HG03135 (cell line): ENCODE measurements at regions not wholly inside any gene's neighbourhood (a gene's known extent, or its start where the extent isn't known, plus 50 kb on each side); places are given as distances from the start of the nearest gene placed in this dataset.
"Not testable (repeated sequence)": the region's sequence is repeated elsewhere in the genome, so short reads cannot be mapped to it uniquely, and the experiment has no call there.

Experiments used
- ATAC-seq: cut with Tn5 transposase; IDR thresholded peaks from one replicate; pipeline ENCODE4 v1.9.1; 2021; ENCODE audit warnings: mild to moderate bottlenecking, moderate library complexity; ENCODE audit not compliant: unreplicated experiment

DNA sequence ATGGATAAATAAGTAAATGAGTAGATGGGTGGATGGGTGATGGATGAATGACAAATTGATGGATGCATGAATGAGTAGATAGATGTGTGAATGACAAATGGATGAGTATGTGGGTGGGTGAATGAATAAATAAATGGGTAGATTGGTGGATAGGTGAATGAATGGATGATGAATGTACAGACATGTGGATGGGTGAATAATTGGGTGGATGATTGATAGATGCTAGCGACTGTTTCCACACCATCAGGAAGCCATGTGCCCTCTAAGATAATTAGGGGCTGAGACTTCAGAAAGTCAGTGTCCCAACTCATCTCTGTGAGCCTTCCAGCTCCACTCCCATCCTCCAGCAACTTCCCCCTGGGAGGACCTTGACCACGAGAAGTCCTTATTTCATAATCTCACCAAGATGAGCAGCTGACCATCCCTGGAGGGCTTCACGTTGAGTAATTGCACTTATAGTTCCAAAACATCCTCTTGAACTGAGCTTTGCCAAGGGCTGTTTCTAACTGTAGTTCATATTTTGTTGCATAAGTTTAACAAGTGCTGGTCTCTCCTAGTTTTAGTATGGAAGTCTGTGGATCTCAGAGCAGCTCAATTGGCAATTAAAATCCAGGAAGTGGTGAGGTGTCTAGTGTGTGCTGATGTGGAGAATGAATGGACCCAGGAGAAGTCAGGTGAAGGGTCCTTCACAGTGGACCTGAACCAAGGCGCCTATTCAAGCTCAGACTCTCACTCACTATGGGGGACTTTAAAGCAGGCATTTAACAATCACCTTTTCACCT is 295.7 kb downstream of the ADGRD1 start:
- ATAC-seq, result no peak

DNA sequence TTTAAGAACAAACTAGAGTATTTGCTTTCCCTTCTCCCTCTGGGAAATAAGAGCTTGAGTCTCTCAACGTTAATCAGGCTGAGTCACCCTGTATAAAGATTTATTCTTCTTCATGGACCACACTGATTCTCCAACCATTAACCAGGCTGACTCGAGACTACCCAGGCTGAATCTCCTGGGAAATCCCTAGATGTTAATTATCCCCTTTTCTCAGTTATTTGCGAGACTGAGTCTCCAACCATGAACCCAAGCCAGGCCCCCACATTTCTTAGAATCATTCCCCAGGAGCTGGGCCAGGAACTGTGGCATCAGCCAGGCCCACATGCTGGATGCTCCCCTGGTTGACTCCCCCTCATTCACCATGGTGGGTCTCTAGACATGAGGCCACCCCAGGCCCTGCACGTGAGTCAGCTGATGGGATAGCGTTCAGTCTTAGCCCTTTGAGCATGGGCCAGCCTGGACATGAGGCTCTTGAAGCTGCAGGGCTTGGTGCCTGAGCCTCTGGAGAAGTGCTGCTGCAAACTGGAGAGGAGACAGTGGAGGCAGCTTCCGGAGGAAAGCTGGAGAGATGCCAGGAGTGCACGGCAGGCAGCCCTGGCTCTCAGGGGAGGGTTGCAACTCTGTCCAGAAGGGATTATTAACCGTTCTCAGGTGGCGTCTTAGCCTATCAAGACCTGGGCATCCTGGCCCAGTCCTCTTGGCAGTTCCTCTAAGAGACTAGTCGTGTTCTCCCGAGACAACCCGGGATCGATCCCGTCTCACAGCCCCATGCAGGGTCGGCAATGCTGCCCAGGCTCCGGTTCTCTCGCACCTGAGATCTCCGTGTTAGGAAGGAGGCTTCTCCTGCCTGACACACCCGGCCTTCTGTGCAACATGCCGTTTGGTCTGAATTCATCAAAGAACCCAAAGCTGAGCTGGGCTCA is 296.6 kb downstream of the ADGRD1 start:
- ATAC-seq, result no peak

- no peak for ATAC-seq
Measured at GRCh38 chr12:131250951-131251315, 297.2 kb downstream of the ADGRD1 start.

- ATAC-seq, result no peak
Measured at GRCh38 chr12:131251336-131252101, 297.8 kb downstream of the ADGRD1 start.

DNA sequence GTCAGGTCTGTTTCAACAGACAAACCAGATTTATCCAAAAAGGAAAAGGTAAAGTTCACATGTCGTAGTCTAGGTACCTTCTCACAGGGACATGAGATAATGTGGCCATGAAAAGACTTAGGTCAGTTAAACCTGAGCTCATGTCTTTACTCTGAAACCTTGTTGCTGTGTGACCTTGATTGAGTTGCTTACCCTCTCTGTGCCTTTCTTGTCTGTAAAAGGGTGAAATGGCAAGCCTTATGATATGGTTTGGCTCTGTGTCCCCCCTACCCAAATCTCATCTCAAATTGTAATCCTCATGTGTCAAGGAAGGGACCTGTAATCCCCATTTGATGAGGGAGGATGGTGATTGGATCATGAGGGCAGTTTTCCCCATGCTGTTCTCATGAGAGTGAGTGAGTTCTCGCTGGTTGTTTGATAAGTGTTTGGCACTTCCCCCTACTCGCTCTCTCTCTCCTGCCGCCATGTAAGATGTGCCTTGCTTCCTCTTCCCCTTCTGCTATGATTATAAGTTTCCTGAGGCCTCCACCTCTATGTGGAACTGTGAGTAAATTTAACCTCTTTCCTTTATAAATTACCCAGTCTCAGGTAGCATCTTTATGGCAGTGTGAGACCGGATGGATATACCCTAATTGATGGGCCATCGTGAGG is 299.8 kb downstream of the ADGRD1 start:
- no peak for ATAC-seq

- no peak for ATAC-seq
Measured at GRCh38 chr12:131254374-131254773, 300.7 kb downstream of the ADGRD1 start.

DNA sequence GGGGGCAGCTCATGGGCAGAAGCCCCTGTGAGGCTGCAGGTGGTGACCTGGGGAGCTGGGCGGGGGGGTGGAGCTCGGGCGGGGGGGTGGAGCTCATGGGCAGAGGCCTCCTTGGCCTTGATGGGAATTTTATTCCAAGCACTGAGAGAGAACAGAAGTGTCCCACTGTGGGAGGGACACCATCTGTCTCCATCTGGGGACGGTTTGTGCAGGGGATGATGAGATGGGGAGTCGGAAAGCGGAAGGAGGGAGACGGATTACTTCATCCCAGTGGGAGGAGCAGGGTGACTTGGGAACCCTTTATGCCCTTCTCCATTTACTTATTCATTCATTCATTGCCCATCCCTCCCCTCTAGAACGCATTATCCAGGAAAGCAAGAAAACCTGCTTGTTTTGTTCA is 304.7 kb downstream of the ADGRD1 start:
- no peak for ATAC-seq

DNA sequence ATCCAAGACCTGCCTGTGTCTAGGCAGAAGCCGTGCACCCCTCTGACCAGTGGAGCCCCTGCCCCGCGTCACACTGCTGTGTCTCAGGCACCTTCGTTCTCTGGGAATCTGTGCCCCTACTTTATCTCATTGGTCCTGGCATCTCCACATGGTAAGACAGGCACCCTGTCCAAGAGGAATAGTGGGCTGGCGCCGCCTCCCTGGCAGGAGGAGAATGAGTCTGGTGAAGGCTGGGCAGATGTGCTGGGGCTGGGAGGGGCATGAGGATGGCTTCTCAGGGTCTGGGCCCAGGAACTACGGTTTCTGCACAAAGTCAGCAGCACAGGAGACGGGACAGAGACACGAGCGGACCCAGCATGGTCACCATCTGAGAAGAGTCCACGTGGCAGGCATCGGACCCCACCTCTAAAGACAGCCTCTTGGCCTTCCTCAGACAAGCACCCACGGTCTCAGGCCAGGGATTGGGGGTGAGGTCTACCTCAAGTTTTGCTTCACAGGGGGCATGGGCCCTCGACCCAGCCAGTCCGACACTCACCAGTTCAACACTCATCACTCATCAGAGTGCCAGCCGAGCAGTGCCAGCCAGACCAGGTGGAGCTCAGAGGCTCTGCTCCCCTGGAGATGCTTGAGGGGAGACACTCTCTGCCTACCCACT is 306.7 kb downstream of the ADGRD1 start:
- no peak for ATAC-seq

DNA sequence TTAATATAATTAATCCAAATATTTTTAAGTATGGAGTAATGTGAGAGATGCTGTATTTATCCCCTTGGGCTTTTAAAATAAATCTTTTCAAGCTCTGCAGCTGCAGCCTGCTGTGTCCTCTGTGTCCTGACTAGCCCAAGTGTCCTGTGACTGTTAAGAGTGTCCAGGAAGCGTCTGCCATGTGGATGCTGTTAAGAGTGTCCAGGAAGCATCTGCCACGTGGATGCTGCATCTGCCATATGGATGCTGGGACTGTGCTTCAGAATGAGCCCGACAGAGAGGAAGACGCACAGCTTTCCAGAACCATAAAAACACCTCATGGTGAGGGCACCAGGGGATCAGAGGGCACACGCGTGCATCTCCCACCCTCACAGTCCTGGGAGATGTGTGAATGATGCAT is 307.2 kb downstream of the ADGRD1 start:
- no peak for ATAC-seq

DNA sequence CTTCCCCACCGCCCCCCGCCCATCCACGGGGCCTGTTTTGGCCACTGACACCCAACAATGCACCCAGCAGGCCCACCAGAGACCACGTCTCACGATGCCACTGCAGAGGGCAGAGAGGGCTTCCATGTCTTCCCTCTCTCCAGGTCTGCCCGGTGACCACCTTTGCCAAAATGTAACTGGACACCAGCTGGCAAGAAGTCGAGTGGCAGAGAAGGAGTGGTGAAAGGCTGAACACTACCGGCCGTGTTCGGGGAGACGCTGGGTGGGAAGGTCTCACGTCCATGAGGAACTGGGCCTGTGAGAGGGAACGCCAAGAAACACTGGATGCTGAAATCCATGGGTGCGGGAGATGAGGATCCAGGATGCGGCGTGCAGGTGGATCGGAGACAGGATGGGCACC is 308.2 kb downstream of the ADGRD1 start:
- ATAC-seq, result no peak

DNA sequence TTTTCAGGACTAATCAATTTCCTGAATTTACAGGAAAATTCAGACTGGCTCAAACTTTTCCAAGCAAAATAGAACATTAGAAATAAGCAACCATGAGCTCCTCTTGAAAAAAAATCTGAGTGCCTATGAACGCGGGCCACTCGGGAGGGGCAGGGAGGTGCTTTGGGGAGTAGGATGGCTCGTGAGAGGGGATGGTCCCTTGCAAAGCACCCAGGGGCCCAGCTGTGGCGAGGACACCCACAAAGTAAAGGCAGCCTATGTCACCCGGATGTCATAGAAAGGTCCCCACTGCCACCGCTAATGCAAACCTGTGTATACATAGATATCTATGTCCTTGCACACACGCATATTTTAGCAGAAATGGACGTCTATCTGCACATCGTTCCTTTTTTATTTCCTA is 309.9 kb downstream of the ADGRD1 start:
- ATAC-seq, result no peak

DNA sequence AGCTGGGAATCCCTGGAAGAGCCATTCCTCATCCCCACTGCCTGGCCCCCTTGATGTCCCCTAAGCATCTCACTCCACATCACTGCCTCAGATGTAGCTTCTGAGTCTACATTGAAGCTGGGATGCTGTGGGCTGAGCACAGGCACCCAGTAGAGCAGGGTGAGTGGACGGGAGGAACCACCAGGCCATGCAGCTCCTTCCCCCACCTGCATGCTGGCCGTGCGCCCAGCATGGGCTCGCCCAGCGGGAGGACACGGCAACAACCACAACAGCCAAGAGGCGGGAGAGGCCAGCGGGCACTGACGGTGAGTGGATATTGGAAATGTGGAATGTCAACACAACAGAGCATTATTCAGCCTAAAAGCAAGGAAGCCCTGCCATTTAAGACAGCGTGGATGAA is 310.9 kb downstream of the ADGRD1 start:
- no peak for ATAC-seq

- ATAC-seq, result no peak
Measured at GRCh38 chr12:131266591-131267467, 313.1 kb downstream of the ADGRD1 start.

GRCh38 chr12:131267576-131267975 is 313.9 kb downstream of the ADGRD1 start:
- no peak for ATAC-seq

DNA sequence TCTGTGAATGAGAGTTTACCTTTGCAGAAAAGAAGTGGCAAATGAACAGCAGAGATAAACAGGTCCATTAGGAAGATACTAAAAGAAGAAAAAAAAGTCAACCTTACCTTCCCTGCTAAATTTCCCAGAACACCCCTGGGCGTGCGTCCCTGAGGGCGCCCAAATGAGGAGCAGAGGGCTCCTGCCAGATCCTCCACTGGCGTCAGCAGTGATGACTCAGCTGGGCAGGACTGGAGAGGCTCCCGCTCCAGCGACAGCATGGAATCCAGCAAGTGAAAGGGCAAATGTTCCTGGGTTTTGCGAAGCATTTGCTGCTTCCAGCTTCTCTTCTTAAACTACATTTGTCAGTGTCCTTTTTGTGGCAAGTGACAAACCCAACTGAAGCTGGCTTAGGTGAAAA is 314.4 kb downstream of the ADGRD1 start:
- not testable (repeated sequence) for ATAC-seq

- ATAC-seq, result not testable (repeated sequence)
Measured at GRCh38 chr12:131268571-131268970, 314.9 kb downstream of the ADGRD1 start.

DNA sequence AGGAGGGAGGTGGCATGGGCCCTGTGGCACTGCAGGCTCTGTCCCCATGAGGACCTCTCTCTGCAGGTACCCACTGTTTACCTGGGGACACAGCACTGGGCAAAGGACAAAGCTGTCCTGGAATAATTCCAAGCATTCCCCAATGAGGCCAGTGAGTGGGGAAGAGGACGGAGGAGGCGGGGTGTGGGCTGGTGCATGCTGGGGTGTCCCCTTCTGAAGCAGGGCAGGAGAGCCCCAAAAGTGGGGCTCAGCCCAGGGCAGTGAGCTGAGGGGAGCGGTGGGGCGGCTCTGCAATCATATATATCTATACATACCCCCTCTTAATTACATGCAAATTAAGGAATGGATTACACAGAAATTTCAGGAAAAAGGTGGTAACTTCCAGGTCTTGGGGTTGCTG is 315.8 kb downstream of the ADGRD1 start:
- no peak for ATAC-seq

- ATAC-seq, result not testable (repeated sequence)
Measured at GRCh38 chr12:131269977-131270376, 316.3 kb downstream of the ADGRD1 start.

- ATAC-seq, result no peak
Measured at GRCh38 chr12:131271724-131272123, 318.0 kb downstream of the ADGRD1 start.
